Mesenchymal stem cell (in vitro differentiated cells and primary cell): ENCODE measurements at regions not wholly inside any gene's neighbourhood (a gene's known extent, or its start where the extent isn't known, plus 50 kb on each side); places are given as distances from the start of the nearest gene placed in this dataset.
"Not testable (repeated sequence)": the region's sequence is repeated elsewhere in the genome, so short reads cannot be mapped to it uniquely, and the experiment has no call there.

Experiments used
- DNase-seq: peaks from one replicate; pipeline ENCODE4 v3.0.0-alpha.2; 2013
- H2AFZ ChIP-seq: one replicate; pipeline ENCODE4 v1.6.1; 2013; ENCODE audit warnings: low read depth, mild to moderate bottlenecking, control low read depth, inconsistent platforms, low read length, moderate library complexity
- H2AK5ac ChIP-seq: 2 replicates; pipeline ENCODE4 v1.6.1; 2013; ENCODE audit warnings: low read length, moderate library complexity, mild to moderate bottlenecking, inconsistent platforms; ENCODE audit not compliant: severe bottlenecking
- H2BK120ac ChIP-seq: one replicate; pipeline ENCODE4 v1.6.1; 2013; ENCODE audit warnings: low read depth, mild to moderate bottlenecking, inconsistent platforms, low read length, moderate library complexity
- H2BK12ac ChIP-seq, 2 experiments: one replicate each; pipeline ENCODE4 v1.6.1; 2013; ENCODE audit warnings: inconsistent platforms in 2 of 2, low read length in 2 of 2, mild to moderate bottlenecking in 2 of 2, moderate library complexity in 2 of 2, control low read depth in 1 of 2
- H2BK15ac ChIP-seq: one replicate; pipeline ENCODE4 v1.6.1; 2013; ENCODE audit warnings: mild to moderate bottlenecking, low read depth, inconsistent platforms; ENCODE audit not compliant: poor library complexity, severe bottlenecking
- H2BK5ac ChIP-seq: 2 replicates; pipeline ENCODE4 v1.6.1; 2013; ENCODE audit warnings: low read depth, mild to moderate bottlenecking, low read length, control low read depth, inconsistent platforms; ENCODE audit not compliant: poor library complexity, severe bottlenecking
- H3K14ac ChIP-seq, 2 experiments: one replicate each; pipeline ENCODE4 v1.6.1; 2013; ENCODE audit warnings: inconsistent platforms in 2 of 2, low read length in 2 of 2, control low read depth in 1 of 2, mild to moderate bottlenecking in 1 of 2, moderate library complexity in 1 of 2
- H3K18ac ChIP-seq, 2 experiments: one replicate each; pipeline ENCODE4 v1.6.1; 2013; ENCODE audit warnings: inconsistent platforms in 2 of 2, low read length in 2 of 2, control low read depth in 1 of 2, low read depth in 1 of 2, mild to moderate bottlenecking in 1 of 2
- H3K23ac ChIP-seq, 2 experiments: one replicate each; pipeline ENCODE4 v1.6.1; 2013; ENCODE audit warnings: inconsistent platforms in 2 of 2, low read length in 2 of 2, mild to moderate bottlenecking in 2 of 2, moderate library complexity in 2 of 2, control low read depth in 1 of 2
- H3K27ac ChIP-seq: 2 replicates; pipeline ENCODE4 v1.5.1; 2013; ENCODE audit warnings: mild to moderate bottlenecking, moderate library complexity, low read length, control low read depth, inconsistent platforms; ENCODE audit not compliant: poor library complexity, severe bottlenecking
- H3K27me3 ChIP-seq, 2 experiments: 2 replicates each; pipeline versions ENCODE4 v1.6.1 to v1.7.0; 2013; ENCODE audit warnings: low read length in 2 of 2, mild to moderate bottlenecking in 2 of 2, moderate library complexity in 2 of 2, control low read depth in 1 of 2, inconsistent platforms in 1 of 2; ENCODE audit not compliant: control insufficient read depth in 1 of 2, insufficient read depth in 1 of 2
- H3K36me3 ChIP-seq, 2 experiments: 2 replicates each; pipeline versions ENCODE4 v1.6.1 to v1.7.0; 2013; ENCODE audit warnings: low read length in 2 of 2, control low read depth in 1 of 2, inconsistent platforms in 1 of 2, low read depth in 1 of 2, mild to moderate bottlenecking in 1 of 2; ENCODE audit not compliant: insufficient read depth in 2 of 2, control insufficient read depth in 1 of 2
- H3K4ac ChIP-seq, 2 experiments: one replicate each; pipeline ENCODE4 v1.6.1; 2013; ENCODE audit warnings: inconsistent platforms in 2 of 2, low read length in 2 of 2, mild to moderate bottlenecking in 2 of 2, moderate library complexity in 2 of 2, control low read depth in 1 of 2, low read depth in 1 of 2
- H3K4me1 ChIP-seq: 2 replicates; pipeline ENCODE4 v1.6.1; 2013; ENCODE audit warnings: low read depth, low read length, control low read depth; ENCODE audit not compliant: control insufficient read depth, insufficient read depth
- H3K4me2 ChIP-seq: 2 replicates; pipeline ENCODE4 v1.6.1; 2013; ENCODE audit warnings: low read length, mild to moderate bottlenecking, inconsistent platforms; ENCODE audit not compliant: poor library complexity, severe bottlenecking
- H3K4me3 ChIP-seq, 2 experiments: 2 replicates each; pipeline versions ENCODE4 v1.5.1 to v1.7.0; 2013; ENCODE audit warnings: low read length in 2 of 2, mild to moderate bottlenecking in 2 of 2, control low read depth in 1 of 2, low read depth in 1 of 2; ENCODE audit not compliant: insufficient read depth in 1 of 2
- H3K79me1 ChIP-seq: replicated peaks from 2 replicates; pipeline ENCODE4 v1.6.1; 2013; ENCODE audit warnings: mild to moderate bottlenecking, control low read depth, low read length, inconsistent platforms; ENCODE audit not compliant: poor library complexity, severe bottlenecking
- H3K9ac ChIP-seq: 2 replicates; pipeline ENCODE4 v1.7.0; 2013; ENCODE audit warnings: mild to moderate bottlenecking, low read length, moderate library complexity
- H3K9me3 ChIP-seq: 2 replicates; pipeline ENCODE4 v1.7.0; 2013; ENCODE audit warnings: mild to moderate bottlenecking, low read length; ENCODE audit not compliant: control insufficient read depth
- H4K8ac ChIP-seq: one replicate; pipeline ENCODE4 v1.6.1; 2013; ENCODE audit warnings: inconsistent platforms, mild to moderate bottlenecking, low read length, moderate library complexity
- H4K91ac ChIP-seq: one replicate; pipeline ENCODE4 v1.6.1; 2013; ENCODE audit warnings: mild to moderate bottlenecking, low read length, inconsistent platforms
- WGBS: methylation state at CpG from one replicate; pipeline ENCODE4 v1.1.7; 2013; ENCODE audit warnings: mixed read lengths; 5-methylcytosine and 5-hydroxymethylcytosine counted together

GRCh38 chr4:86511590-86511989 lies 82.5 kb upstream of the PTPN13 start:
- Histone ChIP-seq H3K23ac (no peak overlapping the region), H2BK120ac (no peak overlapping the region), H3K14ac (no peak overlapping the region), H3K4me1 (no peaks in the 10 kb centered on the region), H2AK5ac (no peak overlapping the region), H2BK15ac (no peak overlapping the region), H3K4me2 (no peak overlapping the region), H2BK12ac (no peak overlapping the region), H4K8ac (no peak overlapping the region), H3K4ac (no peak overlapping the region), H3K79me1 (peaks cover 3% of the 10 kb centered on the region), H4K91ac (no peak overlapping the region), H3K4me3 (no peak overlapping the region), H3K27ac (no peak overlapping the region), H3K9ac (no peak overlapping the region), H3K27me3 (no peaks in the 10 kb centered on the region), H3K18ac (no peak overlapping the region), H3K36me3 (no peaks in the 10 kb centered on the region), H2BK5ac (no peak overlapping the region), H2AFZ (no peak overlapping the region), H3K9me3 (no peaks in the 10 kb centered on the region)
- no peak for DNase-seq
- 98% methylated on average over 2 of the region's 2 CpGs for WGBS

- no peak overlapping the region for H3K4me3 ChIP-seq
- H3K79me1 ChIP-seq: peaks cover 3% of the 10 kb centered on the region
- H3K9me3 ChIP-seq: no peaks in the 10 kb centered on the region
- H3K18ac ChIP-seq: no peak overlapping the region
- DNase-seq: no peak
- no peak overlapping the region for H2AK5ac ChIP-seq
- no peaks in the 10 kb centered on the region for H3K4me1 ChIP-seq
- H3K4ac ChIP-seq: no peak overlapping the region
- no peak overlapping the region for H2AFZ ChIP-seq
- no peak overlapping the region for H3K4me2 ChIP-seq
- H3K27me3 ChIP-seq: no peaks in the 10 kb centered on the region
- H2BK12ac ChIP-seq: no peak overlapping the region
- no peak overlapping the region for H4K8ac ChIP-seq
- no peak overlapping the region for H4K91ac ChIP-seq
- H3K14ac ChIP-seq: no peak overlapping the region
- no peaks in the 10 kb centered on the region for H3K36me3 ChIP-seq
- H2BK5ac ChIP-seq: no peak overlapping the region
- H3K27ac ChIP-seq: no peak overlapping the region
- no peak overlapping the region for H3K9ac ChIP-seq
- H3K23ac ChIP-seq: no peak overlapping the region
- H2BK120ac ChIP-seq: no peak overlapping the region
- H2BK15ac ChIP-seq: no peak overlapping the region
These were observed 81.5 kb upstream of the PTPN13 start for GRCh38 chr4:86512631-86513030.

- not testable (repeated sequence) for H3K4me2 ChIP-seq, H2BK12ac ChIP-seq, H4K91ac ChIP-seq, H3K4me1 ChIP-seq, H2AFZ ChIP-seq, H3K18ac ChIP-seq, H2BK15ac ChIP-seq, H3K23ac ChIP-seq, H3K79me1 ChIP-seq, H3K9ac ChIP-seq, H2BK120ac ChIP-seq, H2BK5ac ChIP-seq, H4K8ac ChIP-seq, DNase-seq, H2AK5ac ChIP-seq, H3K27me3 ChIP-seq, H3K4ac ChIP-seq, H3K14ac ChIP-seq, H3K27ac ChIP-seq, H3K4me3 ChIP-seq, H3K36me3 ChIP-seq
- 87% methylated on average over 1 of the region's 1 CpG for WGBS
- H3K9me3 ChIP-seq: peaks cover 15% of the 10 kb centered on the region
These were observed 78.2 kb upstream of the PTPN13 start for GRCh38 chr4:86515963-86516362.

GRCh38 chr4:86521373-86521969 lies 72.6 kb upstream of the PTPN13 start:
- Histone ChIP-seq H4K8ac (no peak overlapping the region), H3K36me3 (no peaks in the 10 kb centered on the region), H3K4me1 (no peaks in the 10 kb centered on the region), H3K18ac (no peak overlapping the region), H3K79me1 (peaks cover 4% of the 10 kb centered on the region), H2AFZ (no peak overlapping the region), H3K9ac (no peak overlapping the region), H3K23ac (no peak overlapping the region), H2BK12ac (no peak overlapping the region), H2BK15ac (no peak overlapping the region), H3K27me3 (no peaks in the 10 kb centered on the region), H4K91ac (no peak overlapping the region), H3K9me3 (peaks cover 15% of the 10 kb centered on the region), H3K27ac (no peak overlapping the region), H3K4ac (no peak overlapping the region), H3K4me2 (no peak overlapping the region), H3K4me3 (no peak overlapping the region), H2AK5ac (peak overlapping the region; percentile 41), H3K14ac (no peak overlapping the region), H2BK5ac (no peak overlapping the region), H2BK120ac (no peak overlapping the region)
- WGBS: 89% methylated on average over 3 of the region's 3 CpGs
- DNase-seq: no peak
